ENCODE measurements at regions not wholly inside any gene's neighbourhood (a gene's known extent, or its start where the extent isn't known, plus 50 kb on each side); places are given as distances from the start of the nearest gene placed in this dataset.

DNA sequence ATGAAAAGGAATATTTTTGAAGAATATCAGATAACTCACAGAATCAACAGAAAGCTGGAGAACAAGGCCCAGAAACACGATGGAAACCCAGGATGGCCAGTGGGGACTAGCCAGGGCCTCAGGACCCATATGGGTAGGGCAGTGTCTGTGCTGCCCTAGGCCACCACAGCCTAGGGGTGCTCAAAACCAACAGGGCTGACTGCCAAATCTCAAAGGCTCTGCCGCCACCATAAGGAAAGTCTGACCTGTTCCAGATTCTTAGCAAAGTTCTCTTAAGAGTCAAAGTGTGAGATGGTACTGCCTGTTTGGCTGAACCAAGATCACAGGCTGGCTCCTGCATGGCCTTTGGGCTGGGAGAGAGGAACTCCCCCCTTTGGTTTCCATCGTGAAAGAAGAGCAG lies 164.7 kb upstream of the CTTNBP2NL start:
- no peak for DNase-seq

DNA sequence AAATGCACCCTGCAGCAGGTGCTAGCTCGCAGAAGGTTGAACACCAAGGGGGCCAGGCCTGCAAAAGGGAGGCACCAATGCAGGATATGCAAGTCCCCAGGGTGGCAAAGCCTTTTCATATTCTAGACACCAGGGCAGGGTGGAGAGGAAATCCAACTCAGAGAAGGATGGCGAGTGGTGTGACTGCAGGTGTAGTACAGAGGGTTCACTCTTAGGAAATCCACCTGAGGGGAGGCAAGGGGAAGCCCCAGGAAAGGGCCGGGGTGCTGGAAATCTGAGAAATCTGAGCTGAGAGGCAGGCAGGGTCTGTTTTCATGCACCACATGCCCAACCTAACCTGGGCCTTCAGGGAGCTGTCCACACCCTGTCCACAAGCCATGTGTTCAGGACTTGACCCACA lies 163.2 kb upstream of the CTTNBP2NL start:
- DNase-seq, result no peak

DNA sequence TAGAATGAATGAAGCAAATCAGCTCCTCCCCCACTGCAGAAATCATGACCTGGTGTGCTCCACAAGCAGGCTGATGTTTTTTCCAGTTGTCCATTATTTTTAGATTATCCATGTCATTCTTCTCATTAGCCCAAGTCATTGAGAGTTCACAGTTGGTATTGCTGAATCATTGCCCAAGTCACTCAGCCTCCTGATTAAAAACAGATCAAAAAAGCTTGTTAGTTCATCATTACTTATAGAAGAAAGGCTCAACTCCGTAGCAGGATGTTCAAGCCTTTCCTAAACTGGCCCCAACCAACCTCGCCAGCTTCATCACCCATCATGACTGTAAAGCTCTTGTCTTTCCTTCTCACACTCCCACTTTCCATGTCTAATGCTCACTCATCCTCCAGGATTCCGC lies 161.3 kb upstream of the CTTNBP2NL start:
- no peak for DNase-seq

DNA sequence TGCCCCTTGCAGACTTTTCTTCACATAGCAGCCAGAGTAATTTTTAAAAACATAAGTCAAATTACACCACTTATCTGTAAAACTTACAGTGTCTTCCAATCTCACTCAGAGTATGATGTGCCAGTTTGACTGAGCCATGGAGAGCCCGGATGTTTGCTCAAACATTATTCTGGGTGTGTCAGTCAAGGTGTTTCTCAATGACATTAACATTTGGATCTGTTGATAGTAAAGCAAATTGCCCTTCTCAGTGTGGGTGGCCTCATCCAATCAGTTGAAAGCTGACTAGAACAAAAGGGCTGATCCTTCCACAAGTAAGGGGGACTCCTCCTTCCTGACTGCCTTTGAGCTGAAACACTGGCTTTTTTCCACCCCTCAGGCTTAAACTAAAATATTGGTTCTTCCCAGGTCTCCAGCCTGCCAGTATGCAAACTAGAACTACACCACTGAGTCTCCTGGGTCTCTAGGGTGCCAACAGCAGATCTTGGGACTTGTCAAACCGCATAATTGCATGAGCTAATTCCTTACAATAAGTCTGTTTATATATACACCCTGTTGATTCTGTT lies 157.9 kb upstream of the CTTNBP2NL start:
- DNase-seq, result no peak

DNA sequence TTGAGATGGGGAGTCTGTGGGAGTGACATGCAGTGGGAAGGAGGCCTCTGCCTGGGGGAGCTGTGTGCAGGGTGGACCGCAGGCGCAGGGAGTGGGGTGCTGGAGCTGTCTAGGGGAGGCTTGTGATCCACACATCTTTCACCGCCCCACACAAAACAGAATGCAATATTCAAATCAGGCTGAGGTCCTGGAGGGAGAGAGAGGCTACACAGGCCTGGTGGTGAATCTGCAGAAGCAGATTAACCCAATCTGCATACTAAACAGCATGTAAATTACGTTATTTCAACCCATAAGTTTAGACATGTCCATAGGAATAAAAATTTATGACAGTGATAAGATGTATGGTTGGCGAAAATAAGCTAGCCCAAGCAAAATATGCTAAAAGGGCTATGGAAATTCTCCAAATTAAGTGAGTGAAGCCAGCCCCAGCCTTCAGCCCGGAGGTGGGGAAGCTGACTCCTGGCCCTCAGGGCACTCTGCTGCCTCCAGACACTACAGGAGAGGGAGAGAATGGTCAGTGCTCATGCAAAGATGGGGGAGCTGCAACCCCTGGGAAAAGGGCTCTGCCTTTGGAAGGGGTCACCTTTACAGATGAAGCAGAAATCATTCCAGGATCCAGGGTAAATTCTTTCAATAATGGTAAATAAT lies 156.2 kb upstream of the CTTNBP2NL start:
- DNase-seq, result no peak

DNA sequence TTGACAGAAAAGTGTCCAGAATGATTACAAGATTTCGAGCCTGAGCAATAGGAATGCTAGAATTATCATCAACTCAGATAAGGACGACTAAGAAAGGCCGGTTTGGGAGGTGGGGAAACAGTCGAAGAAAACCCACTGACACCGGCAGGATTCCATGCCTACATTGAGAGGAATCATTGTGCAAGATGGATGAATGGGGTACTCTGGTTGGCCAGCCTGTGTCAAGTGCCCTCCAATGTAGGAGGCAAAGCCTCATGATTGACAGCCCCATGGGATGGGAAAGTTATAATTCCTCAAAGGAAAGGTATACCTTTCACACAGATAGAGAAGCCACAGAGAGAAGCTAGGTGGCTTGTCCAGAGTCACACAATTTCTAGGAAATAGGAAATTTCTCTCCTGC lies 153.5 kb upstream of the CTTNBP2NL start:
- DNase-seq, result no peak

DNA sequence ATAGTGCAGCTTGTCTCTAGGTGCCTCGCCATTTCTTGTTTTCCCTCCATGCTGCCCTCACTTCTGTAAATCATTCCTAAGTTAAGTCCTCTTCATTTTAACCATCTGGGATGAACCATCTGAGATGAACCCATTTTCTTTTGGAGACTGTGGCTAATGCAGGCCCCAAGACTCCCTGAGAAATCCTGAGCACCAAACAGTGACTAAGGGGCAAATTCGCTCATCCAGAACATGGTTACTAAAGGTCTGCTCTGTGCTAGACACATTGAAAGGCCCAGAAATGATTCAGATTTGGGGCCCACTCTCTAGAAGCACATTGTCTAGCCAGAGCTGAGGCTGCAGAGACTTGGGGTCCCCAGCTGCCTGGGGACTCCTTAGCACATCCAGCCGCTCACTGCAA lies 151.9 kb upstream of the CTTNBP2NL start:
- no peak for DNase-seq

DNA sequence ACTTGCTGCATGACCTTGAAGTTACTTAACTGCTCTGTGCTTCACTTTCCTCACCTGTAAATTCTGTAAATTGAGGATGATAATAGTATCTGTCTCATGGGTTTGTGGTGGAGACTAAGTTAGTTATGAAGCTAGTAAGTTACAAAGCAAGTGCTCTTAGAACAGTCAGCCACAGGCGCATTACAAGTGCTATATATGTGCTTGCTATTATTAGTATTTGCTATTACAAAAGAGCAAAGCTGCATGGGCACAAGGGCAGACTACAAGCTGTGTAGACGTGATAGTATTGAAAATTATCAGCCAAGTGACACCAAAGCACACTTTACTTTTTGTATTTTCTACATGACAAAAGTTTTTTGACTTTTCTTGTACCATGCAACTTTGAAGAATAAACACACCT lies 150.9 kb upstream of the CTTNBP2NL start:
- no peak for DNase-seq

DNA sequence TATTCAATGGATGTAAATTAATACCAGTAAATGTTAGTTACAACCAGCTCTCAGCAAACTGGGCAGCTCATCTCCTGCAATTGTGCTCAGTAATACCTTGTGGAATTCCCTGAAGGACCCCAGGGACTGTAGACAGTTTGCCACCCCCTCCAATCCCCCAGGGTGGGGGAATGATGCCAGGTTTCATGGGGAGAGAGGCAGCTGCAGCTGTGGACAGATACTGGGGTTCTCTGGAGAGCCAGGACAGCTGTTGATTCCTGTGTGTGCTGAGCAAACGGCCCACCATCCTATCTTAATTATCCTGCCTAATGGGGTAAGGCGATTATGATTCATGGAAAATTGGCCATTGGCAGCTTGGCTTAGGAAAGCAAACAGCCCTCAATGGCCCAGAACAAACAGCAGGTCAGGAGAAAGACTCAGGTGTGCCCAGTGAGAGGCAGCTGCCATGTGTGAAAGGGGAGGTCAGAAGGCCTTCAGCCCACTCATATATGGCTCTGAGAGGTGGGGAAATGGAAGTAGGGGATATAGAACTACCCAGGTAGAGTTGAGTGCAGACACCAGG lies 148.9 kb upstream of the CTTNBP2NL start:
- no peak for DNase-seq

DNA sequence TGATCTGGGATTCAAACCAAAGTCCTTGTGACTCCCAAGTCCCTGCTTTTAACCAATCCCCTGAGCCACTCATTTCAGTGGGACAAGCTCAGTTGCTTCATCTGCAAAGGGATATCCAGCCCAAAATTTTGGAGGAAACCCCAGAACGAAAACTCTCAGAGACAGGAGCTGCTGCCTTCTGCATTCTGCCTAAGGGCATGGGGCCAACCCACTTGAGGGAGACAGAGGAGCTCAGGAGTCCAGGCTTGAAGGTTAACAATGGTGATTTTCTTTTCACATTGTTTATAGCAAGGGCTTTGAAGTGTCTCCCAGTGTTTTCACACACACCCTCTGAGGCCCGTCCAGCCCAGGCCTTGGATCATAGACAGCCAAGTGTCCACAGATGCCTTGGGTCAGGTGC lies 148.1 kb upstream of the CTTNBP2NL start:
- no peak for DNase-seq

DNA sequence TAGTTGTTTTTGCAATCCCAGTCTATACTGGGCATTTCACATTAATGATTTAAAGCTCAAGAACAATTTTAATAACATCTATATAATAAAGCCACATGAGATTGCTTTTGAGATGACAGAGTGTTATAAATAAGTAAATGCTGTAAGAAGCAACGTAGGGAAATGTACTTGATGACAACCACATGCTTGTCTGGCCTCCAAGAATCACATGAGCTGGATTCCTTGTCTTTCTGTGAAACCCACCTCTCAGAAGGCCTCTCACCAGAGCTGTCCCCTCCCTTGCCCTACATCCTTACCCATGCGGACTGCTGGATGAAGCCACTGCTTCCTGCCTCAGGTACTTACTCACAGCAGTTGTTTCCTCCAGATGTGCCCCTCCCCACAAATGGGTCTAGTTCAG lies 145.1 kb upstream of the CTTNBP2NL start:
- DNase-seq, result no peak

DNA sequence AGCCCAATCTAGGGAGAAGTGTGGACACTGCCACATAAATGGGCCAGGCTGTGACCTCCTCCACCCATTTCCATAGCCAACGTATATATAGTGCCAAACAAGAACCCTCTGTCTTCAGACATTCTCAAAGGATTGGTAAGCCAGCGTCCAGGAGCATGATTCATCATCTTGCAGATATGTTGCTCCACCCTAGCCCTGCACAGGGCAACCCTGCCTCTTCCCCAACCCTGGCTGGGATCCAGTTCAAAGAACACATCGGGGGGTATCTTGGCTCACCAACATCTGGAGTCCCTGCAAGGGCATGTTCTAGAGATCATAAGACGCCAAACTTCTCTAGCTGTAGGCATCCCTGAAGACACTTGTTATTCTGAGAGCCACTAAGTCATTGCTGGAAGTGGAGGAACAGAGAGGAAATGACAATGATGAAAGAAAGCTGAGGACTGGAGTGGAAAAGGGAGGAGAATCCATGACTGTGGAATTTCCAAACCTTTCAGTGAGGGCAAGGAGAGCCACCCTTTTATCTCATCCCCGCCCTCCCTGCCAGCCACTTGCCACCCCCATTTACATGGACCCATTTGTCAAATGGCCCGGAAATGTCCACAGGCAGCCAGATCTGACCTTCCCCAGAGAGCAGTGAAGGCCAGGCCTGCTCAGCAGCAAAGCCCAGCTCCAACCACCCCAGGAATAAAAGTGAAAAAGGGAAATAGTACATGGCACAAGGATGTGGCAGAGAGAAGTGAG lies 144.1 kb upstream of the CTTNBP2NL start:
- peak; percentile 91 for DNase-seq

DNA sequence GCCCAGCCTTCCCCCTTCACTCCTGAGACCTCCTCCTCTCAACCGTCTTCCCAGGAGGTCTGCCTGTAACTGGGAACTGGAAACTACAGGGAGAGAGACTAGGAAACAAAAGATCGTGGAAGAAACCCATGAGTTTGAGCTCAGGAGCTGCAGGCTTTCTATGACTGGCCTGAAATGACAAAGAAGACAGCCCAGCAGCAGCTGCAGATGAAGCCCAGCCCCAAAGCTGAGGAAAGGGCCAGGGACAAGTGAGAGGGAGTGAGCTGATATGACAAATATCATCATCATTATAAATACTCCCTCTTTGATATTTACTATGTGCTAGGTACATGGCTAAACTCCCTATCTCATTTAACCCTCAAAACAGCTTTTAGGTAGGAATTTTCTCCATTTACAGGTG lies 142.6 kb upstream of the CTTNBP2NL start:
- DNase-seq, result no peak

DNA sequence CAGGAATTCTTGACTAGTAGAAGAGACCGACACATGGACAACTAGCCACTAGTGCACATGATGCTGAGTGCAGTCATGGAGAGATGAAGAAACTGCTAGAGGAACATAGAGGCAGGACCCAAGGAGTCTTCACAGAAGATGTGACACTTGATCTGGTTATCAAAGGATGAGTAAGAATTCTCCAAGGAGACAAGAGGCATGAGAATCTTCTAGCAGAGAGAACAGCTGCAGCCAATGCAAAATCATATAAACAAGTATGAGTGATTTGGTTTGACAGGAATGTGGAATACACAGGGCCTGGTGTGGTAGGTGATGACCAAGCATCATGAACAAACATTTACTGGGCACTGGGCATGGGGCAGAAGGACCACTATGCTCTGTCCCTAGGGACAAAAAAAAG lies 140.9 kb upstream of the CTTNBP2NL start:
- DNase-seq, result peak; percentile 12

DNA sequence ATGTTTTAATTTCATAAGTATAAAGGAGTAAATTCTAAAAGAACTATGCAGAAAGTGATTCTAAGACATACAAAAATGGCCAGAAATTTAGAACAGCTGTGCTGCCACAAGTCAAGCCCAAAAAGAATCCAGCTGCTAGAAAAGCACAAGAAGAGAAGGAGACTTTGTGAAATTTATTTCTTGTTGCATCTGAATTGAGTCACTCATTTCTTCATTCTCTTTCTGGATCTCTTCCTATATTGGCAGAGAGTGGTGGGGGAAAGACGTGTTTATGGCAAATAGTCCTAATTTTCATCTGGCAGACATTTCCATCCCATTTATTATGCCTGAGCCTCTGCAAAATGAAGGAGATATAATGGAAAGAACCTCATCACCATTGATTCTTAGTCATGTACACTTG lies 139.6 kb upstream of the CTTNBP2NL start:
- no peak for DNase-seq

DNA sequence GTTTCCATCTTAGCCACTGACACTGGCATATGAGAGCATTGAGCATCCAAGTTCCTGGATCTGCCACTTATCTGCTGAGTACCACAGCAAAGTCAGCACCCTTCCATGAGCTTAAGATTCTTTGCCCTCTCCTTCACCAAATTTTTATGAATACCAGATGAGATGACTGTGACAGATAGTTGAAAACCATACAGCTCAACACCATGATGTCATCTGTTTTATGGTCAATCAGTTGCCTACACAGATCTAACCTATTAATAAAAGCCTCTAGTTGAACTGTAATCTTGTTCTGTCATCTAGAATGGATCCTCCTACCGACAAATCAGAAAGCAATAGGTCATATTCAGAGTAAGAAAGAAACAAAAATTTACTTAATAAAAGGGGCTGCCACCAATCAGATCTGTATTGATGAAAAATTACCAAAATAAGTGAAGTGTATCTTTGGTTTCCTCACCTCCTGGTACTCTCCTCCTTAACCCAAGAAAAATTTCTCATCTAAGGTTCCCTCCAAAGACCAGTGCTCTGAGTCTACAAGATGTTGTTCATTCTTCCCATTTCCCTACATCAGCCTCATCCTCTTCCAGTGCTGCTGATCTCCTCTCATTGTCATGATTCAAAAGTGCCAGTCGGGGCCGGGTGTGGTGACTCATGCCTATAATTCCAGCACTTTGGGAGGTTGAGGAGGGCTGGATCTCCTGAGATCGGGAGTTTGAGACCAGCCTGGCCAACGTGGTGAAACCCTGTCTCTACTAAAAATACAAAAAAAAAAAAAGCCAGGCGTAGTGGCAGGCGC lies 138.8 kb upstream of the CTTNBP2NL start:
- no peak for DNase-seq

DNA sequence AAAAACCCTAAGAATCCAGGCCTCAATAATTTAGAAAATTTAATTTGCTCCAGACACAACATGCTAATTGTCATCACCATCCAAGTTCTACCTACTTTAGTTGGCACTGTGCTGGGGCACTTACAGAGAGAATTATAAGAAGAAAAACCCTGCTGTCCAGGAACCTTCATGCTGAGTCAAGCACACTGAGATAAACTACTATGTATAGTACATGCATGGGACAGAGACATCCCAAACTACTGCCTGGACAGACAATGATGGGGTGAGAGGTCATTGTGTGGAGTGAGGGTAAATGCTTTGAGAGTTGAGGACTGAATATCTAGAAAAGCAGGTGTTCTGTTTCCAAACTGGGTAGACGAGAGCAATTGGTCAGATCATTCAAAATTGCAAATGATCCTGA lies 135.3 kb upstream of the CTTNBP2NL start:
- DNase-seq, result no peak

DNA sequence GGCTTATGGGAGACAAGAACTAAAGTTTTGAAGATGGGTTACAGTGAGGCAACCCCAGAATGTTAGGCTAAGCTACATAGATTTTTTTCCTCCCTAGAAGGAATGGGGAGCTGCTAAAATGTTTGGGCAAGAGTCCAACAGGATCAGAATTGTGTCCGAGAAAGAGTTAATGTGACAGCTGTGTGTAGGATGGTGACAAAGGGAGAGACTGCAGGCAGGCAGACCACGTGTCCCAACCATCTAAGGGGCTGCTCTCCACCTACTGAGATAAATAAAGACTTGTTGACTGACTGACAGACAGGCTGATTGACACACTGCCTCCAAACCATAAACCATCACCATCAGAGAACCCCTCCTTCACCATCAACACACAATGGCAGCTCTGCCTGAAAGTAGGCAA lies 133.7 kb upstream of the CTTNBP2NL start:
- no peak for DNase-seq

DNA sequence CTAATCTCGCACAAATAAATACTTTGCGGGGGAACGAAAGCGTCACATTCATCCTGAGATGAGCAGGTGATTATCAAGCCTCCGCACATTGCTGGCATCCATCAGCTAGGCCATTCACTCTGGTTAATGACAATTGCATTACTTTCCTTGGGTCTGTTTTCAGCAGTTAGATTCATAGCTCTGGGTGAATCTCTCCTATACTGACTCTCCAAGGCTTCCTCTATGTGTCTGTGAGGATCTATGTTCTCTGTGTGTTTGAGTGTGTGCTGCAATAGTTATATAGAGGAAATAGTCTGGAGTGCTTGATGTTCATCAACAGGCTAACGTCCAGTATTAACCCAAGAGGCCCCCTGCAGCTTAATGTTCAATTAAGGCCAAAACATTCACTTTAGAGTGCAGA lies 133.0 kb upstream of the CTTNBP2NL start:
- DNase-seq, result no peak

DNA sequence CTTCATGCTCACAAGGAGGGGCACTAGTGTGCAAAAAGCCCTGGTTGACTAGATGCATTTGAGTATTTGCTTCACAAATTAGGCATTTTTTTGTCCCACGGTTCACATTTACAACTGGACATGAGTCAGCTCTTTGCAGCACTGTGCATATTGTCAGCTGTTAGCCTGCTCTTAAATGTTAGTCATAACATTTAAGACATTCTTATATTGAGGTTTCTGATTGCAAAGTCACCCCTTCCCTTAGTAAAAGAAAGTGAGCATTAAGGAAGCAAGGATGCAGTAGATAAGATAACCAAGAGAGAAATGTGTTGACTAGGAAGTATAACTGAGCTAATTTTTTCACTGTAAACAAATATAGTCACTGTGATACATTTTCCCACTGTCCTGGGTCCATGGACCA lies 132.6 kb upstream of the CTTNBP2NL start:
- DNase-seq, result peak; percentile 63

DNA sequence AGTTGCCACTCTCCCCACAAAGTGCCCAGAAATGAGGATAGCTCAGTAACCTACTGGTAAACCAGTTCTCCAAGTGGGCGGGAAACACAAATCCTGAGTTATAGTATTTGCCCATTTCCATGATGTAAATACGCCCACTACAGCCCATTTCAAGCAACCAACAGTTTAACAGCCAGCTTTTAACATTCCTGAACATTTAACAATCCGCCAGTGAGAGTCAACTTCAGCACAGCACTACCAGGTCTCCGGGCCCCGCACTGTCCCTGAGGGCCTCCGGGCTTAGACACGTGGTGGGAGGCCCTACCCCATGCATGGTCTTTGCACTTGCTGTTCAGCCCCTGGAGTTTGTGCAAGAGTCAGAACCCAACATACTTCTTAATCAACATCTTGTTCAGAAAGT lies 132.0 kb upstream of the CTTNBP2NL start:
- DNase-seq, result no peak

DNA sequence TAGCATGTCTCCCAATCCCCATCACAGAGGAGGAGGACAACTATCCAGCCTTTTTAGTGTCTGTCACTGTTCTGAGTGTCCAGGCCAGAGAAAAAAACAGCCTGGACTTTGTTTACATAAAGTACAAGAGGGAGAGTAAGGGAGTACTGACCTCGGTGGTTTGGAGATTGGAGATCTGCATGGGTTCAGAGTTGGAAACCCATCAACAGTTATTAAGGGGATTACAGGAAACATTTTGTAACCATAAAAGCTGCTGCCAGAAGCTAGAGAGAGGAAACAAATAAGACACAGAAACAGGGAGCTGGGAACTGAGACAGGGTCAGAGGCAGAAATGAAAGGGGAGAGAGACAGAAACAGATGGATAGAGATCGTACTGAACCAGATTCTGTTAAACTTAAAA lies 131.5 kb upstream of the CTTNBP2NL start:
- no peak for DNase-seq

DNA sequence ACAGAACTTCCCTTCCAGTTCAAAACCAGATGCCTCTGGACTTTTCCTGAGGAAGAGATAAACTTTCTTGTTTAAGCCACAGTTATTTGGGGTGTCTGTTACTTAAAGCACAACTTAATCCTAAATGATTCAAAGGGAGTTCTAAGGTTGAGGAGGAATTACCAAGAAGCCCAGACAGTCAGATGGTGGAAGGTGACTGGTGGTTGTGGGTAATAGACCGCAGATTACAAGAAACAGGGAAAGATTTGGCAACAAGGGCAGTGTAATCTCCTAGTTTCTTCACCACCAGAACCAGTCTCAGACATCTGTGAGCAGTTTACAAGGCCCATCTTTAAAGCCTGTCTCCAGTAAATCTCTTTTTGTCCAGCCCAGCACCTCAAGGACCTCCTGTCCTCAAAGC lies 130.1 kb upstream of the CTTNBP2NL start:
- DNase-seq, result no peak

DNA sequence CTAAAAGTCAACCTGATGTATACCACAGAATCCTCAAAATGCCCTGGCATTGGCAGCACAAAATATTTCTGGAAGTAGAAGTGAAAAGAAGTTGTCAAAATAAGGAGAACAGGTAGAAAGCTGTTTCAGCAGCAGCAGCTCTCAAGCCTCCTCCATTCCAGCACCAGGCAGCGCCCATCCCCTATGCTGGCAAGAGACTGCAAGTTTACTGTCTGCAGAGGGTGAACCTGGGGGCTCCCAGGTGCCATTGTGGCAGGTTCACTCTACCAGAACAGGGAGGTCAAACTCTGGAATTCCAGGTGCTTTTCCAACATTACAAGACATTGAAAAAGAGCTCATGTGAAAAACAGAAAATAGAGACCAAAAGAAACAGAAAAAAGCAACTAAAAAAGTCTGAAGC lies 128.8 kb upstream of the CTTNBP2NL start:
- no peak for DNase-seq
